Stimulated activated CD4-positive, alpha-beta T cell treated with anti-CD3 and anti-CD28 coated beads, Interleukin-4, amount 100 ng/mL, for 48 hours (primary cell): ENCODE measurements at regions not wholly inside any gene's neighbourhood (a gene's known extent, or its start where the extent isn't known, plus 50 kb on each side); places are given as distances from the start of the nearest gene placed in this dataset.
"Not testable (repeated sequence)": the region's sequence is repeated elsewhere in the genome, so short reads cannot be mapped to it uniquely, and the experiment has no call there.

Experiments
- DNase-seq, 2 donors: peaks; one replicate each; pipeline ENCODE4 v3.0.0-alpha.2; 2020; ENCODE audit warnings: low read depth in 2 of 2

GRCh38 chr21:28704746-28705145 is 287.9 kb downstream of the LTN1 start:
- DNase-seq = no peak

- DNase-seq = no peak
Observed at GRCh38 chr21:28703861-28704260, 288.8 kb downstream of the LTN1 start.

DNA sequence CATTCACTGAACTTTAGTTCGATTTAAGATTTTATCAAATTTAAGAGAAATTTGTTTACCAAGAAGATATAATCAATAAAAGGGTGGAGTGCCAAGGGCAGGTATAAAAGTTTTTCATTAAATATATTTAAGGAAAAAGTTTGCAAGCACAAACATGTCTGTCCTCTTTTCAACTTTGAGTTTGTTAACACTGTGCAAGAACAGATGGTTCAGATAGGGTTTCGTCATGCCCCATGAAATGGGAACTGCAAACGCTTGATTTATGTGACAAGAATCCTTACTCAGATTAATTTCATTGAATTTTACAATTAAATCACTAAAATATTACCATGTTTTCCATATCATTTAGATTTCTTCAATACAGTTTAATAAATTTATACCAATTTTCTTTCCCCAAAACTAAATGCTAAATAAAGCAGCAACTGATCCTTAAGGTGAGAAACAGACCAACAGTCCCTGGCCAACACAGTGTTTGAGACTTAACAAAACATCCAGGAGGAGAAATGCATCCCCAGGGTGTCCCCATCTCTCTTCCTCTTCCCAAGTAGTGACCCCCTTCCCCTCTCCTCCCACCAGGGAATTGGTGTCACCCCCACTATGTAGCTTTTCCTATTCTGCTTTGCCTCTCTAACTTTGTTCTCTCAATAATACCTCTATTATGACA is 292.9 kb downstream of the LTN1 start:
- no peak for DNase-seq

GRCh38 chr21:28699186-28699585 is 293.5 kb downstream of the LTN1 start:
- no peak for DNase-seq

GRCh38 chr21:28696844-28697410 is 295.8 kb downstream of the LTN1 start:
- DNase-seq = no peak

- no peak for DNase-seq
Observed at GRCh38 chr21:28693476-28693875, 299.2 kb downstream of the LTN1 start.

- DNase-seq = no peak
Observed at GRCh38 chr21:28690196-28690595, 302.5 kb downstream of the LTN1 start.

- DNase-seq = no peak
Observed at GRCh38 chr21:28688381-28688780, 304.3 kb downstream of the LTN1 start.

- no peak for DNase-seq
Observed at GRCh38 chr21:28687586-28687985, 305.1 kb downstream of the LTN1 start.

DNA sequence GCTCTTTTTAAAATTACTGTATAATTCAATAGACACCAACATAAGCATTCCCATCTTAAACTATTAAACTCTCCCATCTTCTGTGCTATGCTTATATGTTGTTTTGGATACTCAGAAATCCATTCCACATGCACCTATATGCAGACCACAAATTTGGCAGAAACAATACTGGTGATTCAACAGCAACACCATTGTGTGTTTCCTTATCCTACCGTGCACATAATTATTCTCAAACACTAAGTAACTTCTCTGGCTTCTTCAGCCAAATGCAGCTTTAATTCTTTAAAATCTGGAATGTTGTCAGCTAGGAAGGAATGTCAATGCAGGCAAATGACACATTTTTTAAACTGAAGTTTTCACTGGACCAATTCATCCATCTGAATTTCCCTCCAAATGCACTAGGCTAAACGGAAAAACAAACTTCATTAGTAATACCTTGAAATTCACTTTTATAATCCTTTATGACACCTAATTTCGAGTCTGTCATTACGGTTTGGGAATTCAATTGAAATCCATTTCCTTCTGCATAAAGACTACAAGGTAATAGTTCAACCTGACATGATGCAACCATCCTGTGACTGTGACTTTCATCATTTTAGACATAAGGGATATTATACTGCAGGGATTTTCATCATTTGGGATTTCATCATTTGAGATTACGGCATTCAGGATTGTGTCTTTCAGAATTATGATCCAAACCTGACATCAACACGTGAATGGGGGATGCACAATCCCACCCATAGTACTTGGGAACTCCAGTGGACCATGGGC is 308.5 kb downstream of the LTN1 start:
- DNase-seq = no peak

- not testable (repeated sequence) for DNase-seq
Observed at GRCh38 chr21:28682884-28683283, 309.8 kb downstream of the LTN1 start.

DNA sequence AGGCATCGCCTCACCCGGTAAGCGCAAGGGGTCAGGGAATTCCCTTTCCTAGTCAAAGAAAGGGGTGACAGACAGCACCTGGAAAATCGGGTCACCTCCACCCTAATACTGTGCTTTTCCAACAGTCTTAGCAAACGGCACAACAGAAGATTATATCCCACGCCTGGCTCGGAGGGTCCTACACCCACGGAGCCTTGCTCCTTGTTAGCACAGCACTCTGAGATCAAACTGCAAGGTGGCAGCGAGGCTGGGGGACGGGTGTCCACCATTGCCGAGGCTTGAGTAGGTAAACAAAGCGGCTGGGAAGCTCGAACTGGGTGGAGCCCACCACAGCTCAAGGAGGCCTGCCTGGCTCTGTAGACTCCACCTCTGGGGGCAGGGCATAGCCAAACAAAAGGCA is 315.6 kb downstream of the LTN1 start:
- not testable (repeated sequence) for DNase-seq

GRCh38 chr21:28675331-28676041 is 317.2 kb downstream of the LTN1 start:
- DNase-seq = no peak

GRCh38 chr21:28674763-28675162 is 317.9 kb downstream of the LTN1 start:
- no peak for DNase-seq

- no peak for DNase-seq
Observed at GRCh38 chr21:28671549-28672195, 321.0 kb downstream of the LTN1 start.

GRCh38 chr21:28669971-28670653 is 322.6 kb downstream of the LTN1 start:
- DNase-seq = no peak

DNA sequence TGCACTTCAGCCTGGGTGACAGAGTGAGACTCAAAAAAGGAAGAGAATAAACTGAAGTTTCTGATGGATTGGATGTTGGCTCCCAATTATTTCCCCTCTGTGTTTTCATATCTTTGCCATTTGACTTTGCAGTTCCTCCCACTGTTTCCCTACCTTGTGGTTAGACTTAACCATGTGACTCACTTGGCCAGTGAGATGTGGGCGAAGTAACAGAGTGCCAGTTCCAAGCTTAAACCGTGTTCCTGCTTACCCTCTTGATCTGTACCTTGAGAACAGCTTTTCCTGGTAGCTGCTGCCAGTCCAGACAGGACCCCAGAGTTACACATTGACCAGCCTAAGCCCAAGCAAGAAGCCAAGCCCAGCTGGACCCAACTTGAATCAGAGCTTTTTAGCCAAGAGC is 323.4 kb downstream of the LTN1 start:
- DNase-seq = no peak

DNA sequence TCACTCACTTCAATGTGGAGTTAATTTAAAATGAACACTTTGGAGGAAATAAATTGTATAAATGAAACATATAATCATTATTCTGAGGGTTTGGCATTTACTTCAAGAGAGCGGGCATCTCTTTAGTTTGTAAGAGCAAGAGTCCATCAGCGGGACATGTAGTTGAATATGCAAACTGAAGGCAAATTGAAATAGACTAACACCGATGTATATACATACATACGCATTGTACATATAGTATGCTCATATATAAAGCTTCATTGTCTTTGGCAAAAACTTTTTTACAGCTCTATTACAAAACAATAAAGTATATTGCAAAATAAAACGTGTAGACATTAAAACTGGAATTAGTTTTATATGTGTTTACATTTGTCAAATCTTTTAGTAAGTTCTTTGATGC is 328.9 kb downstream of the LTN1 start:
- DNase-seq = no peak

- no peak for DNase-seq
Observed at GRCh38 chr21:28663111-28663693, 329.5 kb downstream of the LTN1 start.

- no peak for DNase-seq
Observed at GRCh38 chr21:28657566-28657965, 335.1 kb downstream of the LTN1 start.

DNA sequence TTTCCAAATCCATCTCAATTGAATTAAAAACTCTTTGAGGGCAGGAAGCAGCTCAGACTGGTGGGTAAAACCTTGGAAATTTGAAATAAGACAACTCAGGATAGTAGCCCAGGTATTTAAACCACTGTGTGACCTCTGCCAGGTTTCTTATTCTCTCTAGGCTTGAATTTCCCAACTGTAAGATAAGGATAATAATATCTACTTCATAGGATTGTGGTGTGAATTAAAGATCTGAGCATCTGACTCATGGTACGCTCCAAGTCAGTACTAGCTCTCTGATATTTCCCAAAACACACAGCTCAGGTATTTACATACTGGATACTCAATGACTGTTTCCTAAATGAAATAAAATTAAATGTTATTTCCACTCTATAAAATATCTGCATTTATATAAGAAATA is 337.2 kb downstream of the LTN1 start:
- no peak for DNase-seq
